ENCODE measurements at regions not wholly inside any gene's neighbourhood (a gene's known extent, or its start where the extent isn't known, plus 50 kb on each side); places are given as distances from the start of the nearest gene placed in this dataset.

GRCh38 chr3:174776636-174777035 lies 82.5 kb upstream of the NAALADL2 start:
- TF ChIP-seq GLIS3 (CRISPR knock-in tag; IDR thresholded peaks at IDR 0.05) (no peak), ZFP3 (CRISPR knock-in tag; IDR thresholded peaks at IDR 0.05) (no peak), ZNF8 (CRISPR knock-in tag; IDR thresholded peaks at IDR 0.05) (no peak), BACH2 (CRISPR knock-in tag; IDR thresholded peaks at IDR 0.05; ENCODE audit: borderline replicate concordance) (no peak), PATZ1 (CRISPR knock-in tag; IDR thresholded peaks at IDR 0.05; ENCODE audit: borderline replicate concordance) (no peak), ZC3H10 (CRISPR knock-in tag; IDR thresholded peaks at IDR 0.05) (no peak), ISL1 (CRISPR knock-in tag; IDR thresholded peaks at IDR 0.05) (no peak)
- no peak for ATAC-seq

GRCh38 chr3:174777813-174778212 lies 81.3 kb upstream of the NAALADL2 start:
- no peak for ATAC-seq
- TF ChIP-seq ZFP30 (CRISPR knock-in tag; IDR thresholded peaks at IDR 0.05) (no peak), PPARA (CRISPR knock-in tag; IDR thresholded peaks at IDR 0.05; ENCODE audit: borderline replicate concordance) (no peak), CREB5 (CRISPR knock-in tag; IDR thresholded peaks at IDR 0.05; ENCODE audit: low read depth) (no peak), GLIS3 (CRISPR knock-in tag; IDR thresholded peaks at IDR 0.05) (no peak), ZNF70 (CRISPR knock-in tag; IDR thresholded peaks at IDR 0.05) (no peak), TOX (CRISPR knock-in tag; IDR thresholded peaks at IDR 0.05; ENCODE audit: borderline replicate concordance) (no peak), RARB (CRISPR knock-in tag; IDR thresholded peaks at IDR 0.05) (no peak), ZC3H10 (CRISPR knock-in tag; IDR thresholded peaks at IDR 0.05) (no peak), ARNTL (CRISPR knock-in tag; IDR thresholded peaks at IDR 0.05; ENCODE audit: borderline replicate concordance, low read depth) (no peak), TSHZ2 (CRISPR knock-in tag; IDR thresholded peaks at IDR 0.05) (no peak), ZFP3 (CRISPR knock-in tag; IDR thresholded peaks at IDR 0.05) (no peak), SNAI2 (CRISPR knock-in tag; IDR thresholded peaks at IDR 0.05) (no peak), ESRRG (CRISPR knock-in tag; IDR thresholded peaks at IDR 0.05) (no peak), PATZ1 (CRISPR knock-in tag; IDR thresholded peaks at IDR 0.05; ENCODE audit: borderline replicate concordance) (no peak), ZNF565 (CRISPR knock-in tag; conservative IDR thresholded peaks at IDR 0.05; ENCODE audit: low read depth) (no peak), CSRNP3 (CRISPR knock-in tag; IDR thresholded peaks at IDR 0.05) (no peak)

- ATAC-seq = no peak
Measured at GRCh38 chr3:174783502-174783901, 75.6 kb upstream of the NAALADL2 start.

More at GRCh38 chr3:174783502-174783901, 75.6 kb upstream of the NAALADL2 start:
- TF ChIP-seq ZFP3 (CRISPR knock-in tag; IDR thresholded peaks at IDR 0.05) (no peak), ZC3H10 (CRISPR knock-in tag; IDR thresholded peaks at IDR 0.05) (no peak), ZNF565 (CRISPR knock-in tag; conservative IDR thresholded peaks at IDR 0.05; ENCODE audit: low read depth) (no peak), ESRRG (CRISPR knock-in tag; IDR thresholded peaks at IDR 0.05) (no peak), CREB5 (CRISPR knock-in tag; IDR thresholded peaks at IDR 0.05; ENCODE audit: low read depth) (no peak), ZFP30 (CRISPR knock-in tag; IDR thresholded peaks at IDR 0.05) (no peak), OSR1 (CRISPR knock-in tag; IDR thresholded peaks at IDR 0.05) (no peak), TOX (CRISPR knock-in tag; IDR thresholded peaks at IDR 0.05; ENCODE audit: borderline replicate concordance) (no peak), ZNF8 (CRISPR knock-in tag; IDR thresholded peaks at IDR 0.05) (no peak), GLIS3 (CRISPR knock-in tag; IDR thresholded peaks at IDR 0.05) (no peak), SNAI2 (CRISPR knock-in tag; IDR thresholded peaks at IDR 0.05) (no peak)
